ENCODE measurements at regions not wholly inside any gene's neighbourhood (a gene's known extent, or its start where the extent isn't known, plus 50 kb on each side); places are given as distances from the start of the nearest gene placed in this dataset.
"Not testable (repeated sequence)": the region's sequence is repeated elsewhere in the genome, so short reads cannot be mapped to it uniquely, and the experiment has no call there.

- Mint-ChIP-seq H3K27me3 (no peaks in the 10 kb centered on the region), H3K4me3 (no peak overlapping the region), H3K27ac (no peak overlapping the region), H3K4me1 (ENCODE audit: low read depth) (no peaks in the 10 kb centered on the region), H3K9me3 (ENCODE audit: low read depth) (no peaks in the 10 kb centered on the region), H3K36me3 (no peaks in the 10 kb centered on the region)
These were observed 1049.3 kb downstream of the GALC start for GRCh38 chr14:86943391-86944365.

DNA sequence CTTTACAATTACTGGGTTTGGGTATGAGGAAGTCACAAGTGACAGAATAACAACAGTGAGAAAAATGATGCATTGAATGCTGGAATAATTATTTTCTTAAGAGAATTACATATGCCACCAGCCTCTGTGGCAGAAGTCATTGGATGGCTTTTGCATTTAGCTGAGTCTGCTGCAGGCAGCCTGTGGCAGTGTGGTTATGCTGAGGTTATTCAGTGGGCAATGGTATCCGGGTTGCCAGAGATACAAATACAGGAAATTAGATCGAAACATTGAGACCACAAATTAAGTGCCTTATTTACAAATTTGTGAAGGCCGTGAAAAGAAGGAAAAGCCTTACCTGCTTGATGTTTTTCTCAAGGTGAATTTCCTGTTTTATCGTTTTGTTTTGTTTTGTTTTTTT lies 1050.0 kb downstream of the GALC start:
- H3K4me3 Mint-ChIP-seq: no peak overlapping the region
- no peaks in the 10 kb centered on the region for H3K9me3 Mint-ChIP-seq (ENCODE audit: low read depth)
- H3K36me3 Mint-ChIP-seq: no peaks in the 10 kb centered on the region
- no peaks in the 10 kb centered on the region for H3K4me1 Mint-ChIP-seq (ENCODE audit: low read depth)
- no peaks in the 10 kb centered on the region for H3K27me3 Mint-ChIP-seq
- H3K27ac Mint-ChIP-seq: no peak overlapping the region

- Mint-ChIP-seq H3K4me3 (no peak overlapping the region), H3K9me3 (ENCODE audit: low read depth) (no peaks in the 10 kb centered on the region), H3K36me3 (no peaks in the 10 kb centered on the region), H3K27me3 (no peaks in the 10 kb centered on the region), H3K4me1 (ENCODE audit: low read depth) (no peaks in the 10 kb centered on the region), H3K27ac (no peak overlapping the region)
These were observed 1052.9 kb downstream of the GALC start for GRCh38 chr14:86940106-86940505.

DNA sequence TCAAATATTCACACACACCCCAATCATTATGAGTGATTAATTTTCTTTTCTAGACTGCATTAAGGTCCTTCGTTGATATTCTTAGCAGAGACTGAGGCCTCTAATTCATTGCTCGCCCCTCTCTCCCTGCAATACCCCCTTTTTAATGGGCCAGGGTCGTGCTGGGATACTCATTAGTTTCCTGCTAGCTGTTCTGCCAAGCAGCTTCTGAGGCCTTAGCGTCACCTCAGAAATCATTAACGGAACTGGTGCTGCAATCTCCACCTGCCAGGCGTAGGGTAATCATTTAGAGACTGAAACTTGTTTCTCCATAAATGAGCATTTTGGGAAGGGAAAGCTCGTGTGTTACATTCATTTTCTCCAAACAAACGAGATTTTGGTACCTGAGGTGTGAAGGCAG lies 1054.7 kb downstream of the GALC start:
- H3K9me3 Mint-ChIP-seq (ENCODE audit: low read depth): no peaks in the 10 kb centered on the region
- H3K27me3 Mint-ChIP-seq: no peaks in the 10 kb centered on the region
- H3K4me1 Mint-ChIP-seq (ENCODE audit: low read depth): no peaks in the 10 kb centered on the region
- H3K4me3 Mint-ChIP-seq: no peak overlapping the region
- H3K36me3 Mint-ChIP-seq: no peaks in the 10 kb centered on the region
- no peak overlapping the region for H3K27ac Mint-ChIP-seq

DNA sequence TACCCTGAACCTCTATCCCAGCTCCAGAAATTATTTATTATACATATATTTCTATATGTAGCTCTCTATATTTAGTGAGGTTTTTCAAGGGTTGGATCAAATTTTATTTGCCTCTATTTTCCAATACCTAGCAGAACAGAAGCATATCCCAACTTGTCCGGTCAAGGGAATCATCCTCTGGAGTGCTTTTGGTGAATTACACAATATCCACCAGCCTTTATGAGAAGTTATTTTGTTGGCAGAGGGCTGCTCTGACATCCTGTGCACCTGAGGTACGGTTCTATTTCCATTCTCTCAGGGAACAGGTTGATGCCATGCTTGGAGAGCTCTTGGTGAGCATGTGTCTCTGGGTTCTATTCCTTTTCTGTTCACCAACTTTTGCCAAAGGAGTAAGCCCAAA lies 1056.4 kb downstream of the GALC start:
- Mint-ChIP-seq H3K4me1 (ENCODE audit: low read depth) (no peaks in the 10 kb centered on the region), H3K4me3 (no peak overlapping the region), H3K27me3 (no peaks in the 10 kb centered on the region), H3K36me3 (no peaks in the 10 kb centered on the region), H3K27ac (no peak overlapping the region), H3K9me3 (ENCODE audit: low read depth) (no peaks in the 10 kb centered on the region)

DNA sequence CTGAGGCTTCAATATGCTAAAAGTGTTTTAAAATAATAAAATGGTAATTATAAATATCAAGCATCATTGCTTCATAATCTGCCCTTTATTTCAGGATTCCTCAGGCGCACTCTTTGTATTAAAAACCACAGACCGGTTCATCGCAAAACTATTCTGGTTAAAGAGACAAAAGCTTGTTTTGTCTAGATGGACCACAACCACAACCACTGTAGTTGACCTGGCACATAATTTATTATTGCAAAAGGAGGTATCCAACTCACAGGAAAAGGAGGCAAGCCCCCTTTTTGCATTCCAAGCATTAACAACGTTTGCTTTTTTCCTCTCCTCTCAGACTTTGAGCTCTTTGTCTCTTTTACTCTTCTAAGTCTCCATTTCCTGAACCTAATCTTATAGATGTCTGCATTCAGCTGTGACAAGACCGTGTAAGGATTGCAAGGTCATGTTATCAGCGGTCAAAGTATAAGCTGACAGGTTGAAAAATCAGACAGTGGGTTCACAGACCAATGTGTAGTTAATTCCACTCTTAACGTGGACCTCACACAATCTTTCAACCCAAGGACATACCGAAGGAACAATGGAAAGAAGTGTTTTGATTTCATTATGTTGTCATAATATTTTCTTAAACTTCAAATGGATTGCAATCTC lies 1057.6 kb downstream of the GALC start:
- H3K4me3 Mint-ChIP-seq: no peak overlapping the region
- H3K4me1 Mint-ChIP-seq (ENCODE audit: low read depth): no peaks in the 10 kb centered on the region
- no peaks in the 10 kb centered on the region for H3K9me3 Mint-ChIP-seq (ENCODE audit: low read depth)
- no peak overlapping the region for H3K27ac Mint-ChIP-seq
- no peaks in the 10 kb centered on the region for H3K36me3 Mint-ChIP-seq
- no peaks in the 10 kb centered on the region for H3K27me3 Mint-ChIP-seq

DNA sequence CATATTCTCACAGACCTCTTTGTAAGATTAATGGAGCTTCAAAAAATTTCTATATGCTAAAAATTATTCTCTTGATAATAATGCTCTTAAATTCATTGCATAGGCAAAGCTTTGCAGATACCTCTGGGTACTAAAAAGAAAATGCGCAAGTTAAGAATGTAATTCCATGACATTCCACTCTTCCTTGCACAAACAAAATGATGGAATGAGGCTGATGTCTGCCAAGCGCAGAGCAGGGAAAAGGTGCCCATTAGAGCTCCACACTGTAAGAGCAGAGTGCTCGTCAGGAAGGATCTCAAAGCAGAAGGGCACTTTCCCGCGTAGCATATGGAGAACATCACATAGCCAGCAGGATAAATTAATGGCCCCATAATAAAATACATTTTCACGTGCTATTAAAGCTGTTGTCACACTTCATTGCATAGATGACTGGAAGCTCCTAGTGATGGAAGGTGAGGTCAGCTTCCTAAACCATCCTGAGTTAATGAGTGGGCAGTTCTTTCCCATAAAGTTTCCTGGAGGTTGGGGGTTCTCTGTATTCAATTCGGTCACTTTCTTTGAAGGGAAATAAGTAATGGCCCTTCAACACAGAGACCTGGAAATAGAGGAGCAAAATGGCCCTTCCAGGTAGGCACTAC lies 1058.9 kb downstream of the GALC start:
- H3K27ac Mint-ChIP-seq: no peak overlapping the region
- H3K27me3 Mint-ChIP-seq: no peaks in the 10 kb centered on the region
- H3K36me3 Mint-ChIP-seq: no peaks in the 10 kb centered on the region
- H3K9me3 Mint-ChIP-seq (ENCODE audit: low read depth): no peaks in the 10 kb centered on the region
- H3K4me1 Mint-ChIP-seq (ENCODE audit: low read depth): no peaks in the 10 kb centered on the region
- H3K4me3 Mint-ChIP-seq: no peak overlapping the region

- no peaks in the 10 kb centered on the region for H3K27me3 Mint-ChIP-seq
- no peaks in the 10 kb centered on the region for H3K9me3 Mint-ChIP-seq (ENCODE audit: low read depth)
- no peaks in the 10 kb centered on the region for H3K36me3 Mint-ChIP-seq
- H3K27ac Mint-ChIP-seq: no peak overlapping the region
- H3K4me3 Mint-ChIP-seq: no peak overlapping the region
- no peaks in the 10 kb centered on the region for H3K4me1 Mint-ChIP-seq (ENCODE audit: low read depth)
These were observed 1059.5 kb downstream of the GALC start for GRCh38 chr14:86933460-86933859.

DNA sequence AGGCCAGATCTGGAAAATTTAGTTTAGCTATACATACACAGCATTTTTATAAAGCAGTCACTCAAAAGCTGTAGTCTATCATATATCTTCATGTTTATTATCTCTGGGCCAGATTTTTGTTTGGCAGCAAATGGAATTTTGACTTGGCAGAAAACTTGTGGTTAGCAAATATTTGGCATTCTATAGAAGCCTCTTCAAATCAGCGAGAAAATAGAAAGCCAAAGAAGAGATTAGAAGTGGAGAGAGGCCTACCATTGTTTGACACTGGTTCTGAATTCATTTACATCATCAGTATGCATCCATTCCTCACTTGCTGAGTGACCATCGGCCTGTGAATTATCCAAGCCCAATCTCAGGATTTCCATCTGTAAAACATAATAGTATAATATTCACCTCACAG lies 1077.6 kb downstream of the GALC start:
- Mint-ChIP-seq H3K4me3 (no peak overlapping the region), H3K4me1 (ENCODE audit: low read depth) (no peaks in the 10 kb centered on the region), H3K36me3 (no peaks in the 10 kb centered on the region), H3K27me3 (no peaks in the 10 kb centered on the region), H3K9me3 (ENCODE audit: low read depth) (no peaks in the 10 kb centered on the region), H3K27ac (no peak overlapping the region)

GRCh38 chr14:86912709-86913108 lies 1080.3 kb downstream of the GALC start:
- Mint-ChIP-seq H3K4me1 (ENCODE audit: low read depth) (no peaks in the 10 kb centered on the region), H3K36me3 (no peaks in the 10 kb centered on the region), H3K9me3 (ENCODE audit: low read depth) (no peaks in the 10 kb centered on the region), H3K4me3 (no peak overlapping the region), H3K27me3 (no peaks in the 10 kb centered on the region), H3K27ac (no peak overlapping the region)

DNA sequence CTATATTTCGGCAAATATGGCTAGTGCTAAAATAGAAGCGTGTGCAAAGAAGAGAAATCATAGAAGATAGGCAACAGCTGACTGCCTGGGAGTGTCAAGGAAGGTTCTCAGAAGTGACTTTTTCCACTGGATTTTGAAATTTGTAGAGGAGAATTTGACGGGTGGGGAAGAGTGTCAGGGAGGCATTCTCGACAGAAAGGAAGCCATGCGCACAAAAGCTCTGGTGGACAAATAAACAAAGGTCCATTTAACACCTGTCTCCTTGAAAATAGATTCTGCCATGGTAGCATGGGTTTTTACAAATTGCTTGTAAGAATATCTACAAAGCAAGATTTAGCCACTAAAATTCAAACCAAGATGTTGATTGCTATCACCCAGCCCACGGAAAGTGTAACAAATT lies 1081.5 kb downstream of the GALC start:
- H3K4me3 Mint-ChIP-seq: no peak overlapping the region
- H3K27ac Mint-ChIP-seq: no peak overlapping the region
- H3K36me3 Mint-ChIP-seq: no peaks in the 10 kb centered on the region

GRCh38 chr14:86905386-86905926 lies 1087.5 kb downstream of the GALC start:
- not testable (repeated sequence) for H3K36me3 Mint-ChIP-seq; H3K4me3 Mint-ChIP-seq; H3K4me1 Mint-ChIP-seq (ENCODE audit: low read depth); H3K9me3 Mint-ChIP-seq (ENCODE audit: low read depth); H3K27me3 Mint-ChIP-seq; H3K27ac Mint-ChIP-seq

More for the DNA sequence above, 1081.5 kb downstream of the GALC start:
- H3K4me1 Mint-ChIP-seq (ENCODE audit: low read depth): no peaks in the 10 kb centered on the region
- H3K9me3 Mint-ChIP-seq (ENCODE audit: low read depth): no peaks in the 10 kb centered on the region
- no peaks in the 10 kb centered on the region for H3K27me3 Mint-ChIP-seq

- Mint-ChIP-seq H3K36me3 (no peaks in the 10 kb centered on the region), H3K27me3 (no peaks in the 10 kb centered on the region), H3K4me1 (ENCODE audit: low read depth) (no peaks in the 10 kb centered on the region), H3K9me3 (ENCODE audit: low read depth) (no peaks in the 10 kb centered on the region), H3K27ac (no peak overlapping the region), H3K4me3 (no peak overlapping the region)
These were observed 1090.6 kb downstream of the GALC start for GRCh38 chr14:86902176-86902950.

DNA sequence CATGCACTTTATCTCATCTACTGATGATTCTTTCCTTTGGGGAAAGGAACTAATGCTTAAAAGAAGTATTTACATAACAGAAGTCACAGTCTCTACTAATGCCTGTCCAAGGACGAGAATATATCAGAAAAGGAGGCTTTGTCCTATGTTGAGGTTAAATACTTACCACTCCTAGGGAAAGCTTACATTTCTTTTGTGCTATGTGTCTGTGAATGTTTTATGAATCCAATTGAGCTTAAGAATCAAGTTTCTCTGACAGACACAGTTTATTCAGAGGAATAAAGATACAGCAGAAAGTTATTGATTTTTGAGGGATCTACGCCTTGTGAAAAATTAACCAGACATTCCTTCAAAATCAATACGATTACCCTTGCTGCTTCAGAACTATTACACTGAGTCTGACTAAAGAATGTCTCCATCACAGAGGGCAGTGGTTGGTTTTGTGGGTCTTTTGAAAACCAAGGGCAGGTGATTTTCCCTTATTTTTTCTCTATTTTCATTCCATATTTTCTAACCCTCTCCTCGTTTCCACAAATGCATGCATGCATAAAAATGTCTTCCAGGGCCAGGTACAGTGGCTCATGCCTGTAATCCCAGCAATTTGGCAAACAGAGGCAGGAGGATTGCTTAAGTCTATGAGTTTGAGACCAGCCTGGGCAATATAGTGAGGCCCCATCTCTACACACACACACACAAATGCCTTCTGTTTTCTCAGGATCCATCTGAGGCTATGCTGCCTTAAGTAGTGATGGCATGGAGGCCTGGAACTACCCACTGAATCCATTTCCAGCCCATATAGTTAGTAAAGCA lies 1095.1 kb downstream of the GALC start:
- Mint-ChIP-seq H3K9me3 (ENCODE audit: low read depth) (no peaks in the 10 kb centered on the region), H3K27me3 (no peaks in the 10 kb centered on the region)

More for the DNA sequence above, 1095.1 kb downstream of the GALC start:
- Mint-ChIP-seq H3K4me3 (no peak overlapping the region), H3K4me1 (ENCODE audit: low read depth) (no peaks in the 10 kb centered on the region), H3K36me3 (no peaks in the 10 kb centered on the region), H3K27ac (no peak overlapping the region)
